HCT116 (cell line): ENCODE measurements at regions not wholly inside any gene's neighbourhood (a gene's known extent, or its start where the extent isn't known, plus 50 kb on each side); places are given as distances from the start of the nearest gene placed in this dataset.

Experiments
- EZH2 ChIP-seq: fragments of 200-600 bp; sonication (generic); IDR thresholded peaks from 2 replicates; pipeline ENCODE4 v1.6.1; 2017; ENCODE audit warnings: antibody characterized with exemption, mixed run types
- EZH2phosphoT487 ChIP-seq: fragments of 200-600 bp; IDR thresholded peaks from 2 replicates; pipeline ENCODE4 v1.6.1; 2018; ENCODE audit warnings: antibody characterized with exemption, borderline replicate concordance
- FOSL1 ChIP-seq: IDR thresholded peaks from 2 replicates; pipeline ENCODE4 v1.6.1; 2012; ENCODE audit warnings: low read depth
- POLR2A ChIP-seq: IDR thresholded peaks from 2 replicates; pipeline ENCODE4 v1.7.0; 2011; ENCODE audit warnings: borderline replicate concordance; ENCODE audit not compliant: insufficient read depth, insufficient read length; ENCODE audit errors: extremely low read depth
- POLR2AphosphoS5 ChIP-seq: IDR thresholded peaks from 2 replicates; pipeline ENCODE4 v1.6.1; 2011; ENCODE audit warnings: mild to moderate bottlenecking, low read depth, low read length, moderate library complexity
- SIN3A ChIP-seq: IDR thresholded peaks from 2 replicates; pipeline ENCODE4 v1.6.1; 2012; ENCODE audit warnings: low read depth
- YY1 ChIP-seq: IDR thresholded peaks from 2 replicates; pipeline ENCODE4 v1.6.1; 2011; ENCODE audit warnings: low read length, low read depth, moderate library complexity, mild to moderate bottlenecking; ENCODE audit not compliant: insufficient replicate concordance; ENCODE audit errors: extremely low read depth
- TF ChIP-seq, protein P1 (sequence below), 3 experiments: fragments of 200-600 bp in 1 of 3; sonication (generic) in 1 of 3; IDR thresholded peaks in 2 of 3; conservative IDR thresholded peaks in 1 of 3; 2 replicates each; pipeline ENCODE4 v1.5.1; 2012 to 2017; ENCODE audit warnings: low read depth in 2 of 3, low read length in 2 of 3, antibody characterized with exemption in 1 of 3, borderline replicate concordance in 1 of 3, control low read depth in 1 of 3, mild to moderate bottlenecking in 1 of 3, mixed read lengths in 1 of 3, mixed run types in 1 of 3, moderate library complexity in 1 of 3; ENCODE audit not compliant: insufficient read depth in 1 of 3

DNA sequence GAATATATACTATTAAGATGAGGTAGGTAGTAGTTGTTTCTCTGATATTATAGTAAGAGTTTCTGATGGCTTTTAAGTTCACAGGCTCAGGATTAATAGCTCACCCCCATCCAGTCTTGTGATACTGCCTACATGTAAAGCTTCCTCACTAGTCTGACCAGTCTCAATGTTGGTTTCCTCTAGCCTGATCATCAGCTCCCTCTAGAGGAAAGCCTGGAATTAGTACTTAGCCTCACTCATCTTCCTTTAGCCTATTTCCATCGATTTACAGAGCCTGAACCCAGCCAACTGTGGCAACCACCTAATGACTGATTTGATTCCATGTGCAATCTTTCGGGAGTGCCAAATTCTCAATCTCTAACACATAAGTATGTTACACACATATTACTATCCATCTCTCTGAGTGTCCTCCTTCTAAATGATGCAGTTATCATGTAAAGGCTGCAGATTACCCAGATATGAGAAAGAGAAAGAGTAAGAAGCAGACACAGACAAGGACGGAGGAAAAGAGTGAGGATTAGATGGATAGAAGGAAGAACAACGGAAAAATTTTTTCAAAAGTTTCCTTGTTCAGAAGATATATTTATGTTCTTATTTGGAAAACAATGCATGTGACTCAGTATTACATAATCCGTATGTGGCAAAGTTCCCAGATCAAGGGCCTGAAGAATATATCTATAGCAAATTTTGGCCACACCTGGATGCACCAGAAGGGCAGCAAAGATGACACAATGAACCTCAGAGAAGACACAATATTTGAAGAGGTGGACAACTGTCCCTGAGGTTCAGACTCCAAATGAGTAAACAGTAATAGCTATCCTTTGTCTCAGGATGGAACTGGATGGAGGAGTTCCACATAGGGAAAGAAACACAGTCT, 333.7 kb downstream of the ELAVL2 start:
- TF ChIP-seq SIN3A (no peak), YY1 (no peak), POLR2AphosphoS5 (no peak), EZH2phosphoT487 (no peak), EZH2 (no peak), POLR2A (no peak), FOSL1 (no peak)
- TF ChIP-seq, protein P1, sequence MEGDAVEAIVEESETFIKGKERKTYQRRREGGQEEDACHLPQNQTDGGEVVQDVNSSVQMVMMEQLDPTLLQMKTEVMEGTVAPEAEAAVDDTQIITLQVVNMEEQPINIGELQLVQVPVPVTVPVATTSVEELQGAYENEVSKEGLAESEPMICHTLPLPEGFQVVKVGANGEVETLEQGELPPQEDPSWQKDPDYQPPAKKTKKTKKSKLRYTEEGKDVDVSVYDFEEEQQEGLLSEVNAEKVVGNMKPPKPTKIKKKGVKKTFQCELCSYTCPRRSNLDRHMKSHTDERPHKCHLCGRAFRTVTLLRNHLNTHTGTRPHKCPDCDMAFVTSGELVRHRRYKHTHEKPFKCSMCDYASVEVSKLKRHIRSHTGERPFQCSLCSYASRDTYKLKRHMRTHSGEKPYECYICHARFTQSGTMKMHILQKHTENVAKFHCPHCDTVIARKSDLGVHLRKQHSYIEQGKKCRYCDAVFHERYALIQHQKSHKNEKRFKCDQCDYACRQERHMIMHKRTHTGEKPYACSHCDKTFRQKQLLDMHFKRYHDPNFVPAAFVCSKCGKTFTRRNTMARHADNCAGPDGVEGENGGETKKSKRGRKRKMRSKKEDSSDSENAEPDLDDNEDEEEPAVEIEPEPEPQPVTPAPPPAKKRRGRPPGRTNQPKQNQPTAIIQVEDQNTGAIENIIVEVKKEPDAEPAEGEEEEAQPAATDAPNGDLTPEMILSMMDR (IDR thresholded peaks at IDR 0.05 in 2 of 3, conservative IDR thresholded peaks at IDR 0.05 in 1 of 3; ENCODE audit: borderline replicate concordance in 1 of 3, insufficient read depth in 1 of 3, low read depth in 2 of 3, low read length in 2 of 3): no peak; a peak in 1 of 6 replicates
